DND-41 (cell line): ENCODE measurements at regions not wholly inside any gene's neighbourhood (a gene's known extent, or its start where the extent isn't known, plus 50 kb on each side); places are given as distances from the start of the nearest gene placed in this dataset.

Experiments
- ATAC-seq: fragments of 200-7000 bp; cut with Tn5 transposase; 3 replicates; pipeline ENCODE4 v1.9.1; 2021; ENCODE audit warnings: low read depth; ENCODE audit not compliant: insufficient read depth
- DNase-seq: peaks from one replicate; pipeline ENCODE4 v3.0.0-alpha.2; 2020
- H2AFZ ChIP-seq: 2 replicates; pipeline ENCODE4 v1.6.0; 2012; ENCODE audit warnings: low read depth, low read length
- H3K27ac ChIP-seq: 2 replicates; pipeline ENCODE4 v1.5.1; 2012; ENCODE audit warnings: low read length, inconsistent platforms
- H3K27me3 ChIP-seq: fragments of 200-600 bp; sonication (generic); 2 replicates; pipeline ENCODE4 v1.6.0; 2012; ENCODE audit warnings: low read length, mild to moderate bottlenecking, inconsistent platforms; ENCODE audit not compliant: insufficient read depth, poor library complexity
- H3K36me3 ChIP-seq: 2 replicates; pipeline ENCODE4 v1.5.1; 2012; ENCODE audit warnings: low read length, inconsistent platforms; ENCODE audit not compliant: insufficient read depth
- H3K4me1 ChIP-seq: 2 replicates; pipeline ENCODE4 v1.5.1; 2012; ENCODE audit warnings: mild to moderate bottlenecking, low read length; ENCODE audit not compliant: insufficient read depth
- H3K4me2 ChIP-seq: 2 replicates; pipeline ENCODE4 v1.6.0; 2012; ENCODE audit warnings: mild to moderate bottlenecking, moderate library complexity, low read length, inconsistent platforms; ENCODE audit not compliant: insufficient read depth
- H3K4me3 ChIP-seq, 2 experiments: fragments of 200-600 bp in 1 of 2; shearing (Covaris generic) in 1 of 2; 2 replicates each; pipeline ENCODE4 v1.5.1; 2012 to 2016; ENCODE audit warnings: inconsistent platforms in 2 of 2, low read length in 2 of 2, mild to moderate bottlenecking in 2 of 2, low read depth in 1 of 2, moderate library complexity in 1 of 2
- H3K79me2 ChIP-seq: 2 replicates; pipeline ENCODE4 v1.6.0; 2012; ENCODE audit warnings: low read length, inconsistent platforms; ENCODE audit not compliant: insufficient read depth
- H3K9ac ChIP-seq: 2 replicates; pipeline ENCODE4 v1.6.0; 2012; ENCODE audit warnings: low read depth, mild to moderate bottlenecking, inconsistent platforms, low read length, moderate library complexity
- H3K9me3 ChIP-seq: 2 replicates; pipeline ENCODE4 v1.5.1; 2012; ENCODE audit warnings: low read length, moderate library complexity, mild to moderate bottlenecking, inconsistent platforms; ENCODE audit not compliant: insufficient read depth, severe bottlenecking
- H4K20me1 ChIP-seq: 2 replicates; pipeline ENCODE4 v1.6.0; 2012; ENCODE audit warnings: low read length; ENCODE audit not compliant: insufficient read depth
- CTCF ChIP-seq: IDR thresholded peaks from 2 replicates; pipeline ENCODE4 v1.5.1; 2012; ENCODE audit warnings: borderline replicate concordance, low read length, moderate library complexity, mild to moderate bottlenecking; ENCODE audit not compliant: poor library complexity, severe bottlenecking; ENCODE audit errors: extremely low read depth
- EZH2 ChIP-seq: IDR thresholded peaks from 3 replicates; pipeline ENCODE4 v1.6.1; 2012; ENCODE audit warnings: borderline replicate concordance, low read depth, mild to moderate bottlenecking, moderate library complexity, low read length, inconsistent platforms; ENCODE audit not compliant: severe bottlenecking

- H3K27me3 ChIP-seq: no peaks in the 10 kb centered on the region
- no peak for ATAC-seq
- no peak overlapping the region for H3K9ac ChIP-seq
- H3K4me1 ChIP-seq: no peaks in the 10 kb centered on the region
- H4K20me1 ChIP-seq: no peaks in the 10 kb centered on the region
- no peak for TF ChIP-seq EZH2
- no peak for TF ChIP-seq CTCF
- H3K9me3 ChIP-seq: no peaks in the 10 kb centered on the region
- H3K4me3 ChIP-seq: no peak overlapping the region
- no peaks in the 10 kb centered on the region for H3K79me2 ChIP-seq
- H3K27ac ChIP-seq: no peak overlapping the region
- DNase-seq: no peak
- no peak overlapping the region for H3K4me2 ChIP-seq
- H2AFZ ChIP-seq: no peak overlapping the region
- no peaks in the 10 kb centered on the region for H3K36me3 ChIP-seq
These were observed 1571.7 kb upstream of the NUDT12 start for GRCh38 chr5:105134328-105134727.

GRCh38 chr5:105133087-105133486, 1570.5 kb upstream of the NUDT12 start:
- no peak for TF ChIP-seq CTCF
- no peak for TF ChIP-seq EZH2
- H3K27ac ChIP-seq: no peak overlapping the region
- no peak overlapping the region for H3K9ac ChIP-seq
- no peaks in the 10 kb centered on the region for H3K79me2 ChIP-seq
- no peaks in the 10 kb centered on the region for H3K4me1 ChIP-seq
- no peak overlapping the region for H3K4me2 ChIP-seq
- H3K36me3 ChIP-seq: no peaks in the 10 kb centered on the region
- no peaks in the 10 kb centered on the region for H3K27me3 ChIP-seq
- no peak overlapping the region for H3K4me3 ChIP-seq
- H4K20me1 ChIP-seq: no peaks in the 10 kb centered on the region
- no peaks in the 10 kb centered on the region for H3K9me3 ChIP-seq
- no peak overlapping the region for H2AFZ ChIP-seq
- DNase-seq (no peak), ATAC-seq (no peak)

GRCh38 chr5:105132581-105132980, 1570.0 kb upstream of the NUDT12 start:
- Histone ChIP-seq H3K27ac (no peak overlapping the region), H3K4me1 (no peaks in the 10 kb centered on the region), H3K4me2 (no peak overlapping the region), H3K9ac (no peak overlapping the region), H3K9me3 (no peaks in the 10 kb centered on the region), H3K27me3 (no peaks in the 10 kb centered on the region), H2AFZ (no peak overlapping the region), H3K79me2 (no peaks in the 10 kb centered on the region), H3K36me3 (no peaks in the 10 kb centered on the region), H3K4me3 (no peak overlapping the region), H4K20me1 (no peaks in the 10 kb centered on the region)
- no peak for ATAC-seq
- TF ChIP-seq EZH2 (no peak), CTCF (no peak)
- no peak for DNase-seq

- TF ChIP-seq EZH2 (no peak), CTCF (no peak)
These were observed 1568.5 kb upstream of the NUDT12 start for GRCh38 chr5:105131045-105131444.

More at GRCh38 chr5:105131045-105131444, 1568.5 kb upstream of the NUDT12 start:
- Histone ChIP-seq H2AFZ (no peak overlapping the region), H3K4me3 (no peak overlapping the region), H3K36me3 (no peaks in the 10 kb centered on the region), H3K79me2 (no peaks in the 10 kb centered on the region), H3K27me3 (no peaks in the 10 kb centered on the region), H3K9ac (no peak overlapping the region), H3K4me2 (no peak overlapping the region), H3K9me3 (no peaks in the 10 kb centered on the region), H3K4me1 (no peaks in the 10 kb centered on the region), H3K27ac (no peak overlapping the region), H4K20me1 (no peaks in the 10 kb centered on the region)
- ATAC-seq: no peak
- DNase-seq: no peak
